ENCODE measurements at regions not wholly inside any gene's neighbourhood (a gene's known extent, or its start where the extent isn't known, plus 50 kb on each side); places are given as distances from the start of the nearest gene placed in this dataset. TPM values are rescaled to one million over a fixed set of nuclear protein-coding genes. Genes with fewer than 3 reads are reported as not detected.
"Not testable (repeated sequence)": the region's sequence is repeated elsewhere in the genome, so short reads cannot be mapped to it uniquely, and the experiment has no call there.

DNA sequence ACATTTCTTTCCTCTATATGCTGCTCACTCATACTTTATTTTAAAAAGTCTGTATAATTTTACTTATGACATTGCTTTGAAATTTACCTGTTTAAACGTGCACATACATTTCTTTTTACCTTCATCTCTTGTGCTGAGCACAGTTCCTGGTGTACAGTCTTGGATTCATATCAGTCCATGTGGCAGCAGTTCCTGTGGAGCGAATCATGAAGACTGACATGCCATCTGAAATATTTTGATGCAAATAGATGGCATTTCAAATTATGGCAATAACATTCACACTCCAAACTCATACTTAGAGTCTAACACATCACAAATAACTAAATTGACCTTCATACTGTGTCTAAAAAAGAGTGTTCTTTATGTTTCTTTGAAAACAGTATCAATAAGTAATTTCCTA is 90.3 kb upstream of the CDH2 start:
- H3K4me1 Mint-ChIP-seq (ENCODE audit: low read depth): peaks cover 13% of the 10 kb centered on the region
- H3K27me3 Mint-ChIP-seq (ENCODE audit: insufficient read depth): no peaks in the 10 kb centered on the region; the same call in 1 of the 2 replicates
- DNase-seq: no peak

DNA sequence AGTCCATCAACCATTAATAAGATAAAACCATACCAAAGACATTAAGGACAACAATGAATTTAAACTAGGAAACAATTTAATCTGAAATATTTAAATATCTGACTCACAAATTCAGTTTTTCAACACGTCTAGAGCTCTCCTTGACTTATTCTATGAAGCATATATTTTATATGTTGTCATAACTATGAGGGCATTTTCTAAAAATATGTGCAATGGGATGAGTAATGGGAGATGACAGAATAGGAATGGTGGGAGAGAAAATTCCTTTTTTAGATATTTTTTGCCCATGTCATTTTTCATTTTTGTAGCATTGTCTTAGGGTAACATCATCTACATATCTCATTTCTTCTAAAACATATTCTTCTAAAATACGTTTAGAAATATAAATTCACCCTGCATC is 79.2 kb upstream of the CDH2 start:
- Mint-ChIP-seq H3K36me3 (ENCODE audit: low read depth) (no peaks in the 10 kb centered on the region), H3K4me1 (ENCODE audit: low read depth) (no peaks in the 10 kb centered on the region)

More for the DNA sequence above, 90.3 kb upstream of the CDH2 start:
- Mint-ChIP-seq H3K9me3 (peaks cover 4% of the 10 kb centered on the region; the same call in 1 of the 2 replicates), H3K36me3 (ENCODE audit: low read depth) (peaks cover 6% of the 10 kb centered on the region), H3K27ac (no peak overlapping the region), H3K4me3 (no peak overlapping the region)
- TF ChIP-seq, protein P1, sequence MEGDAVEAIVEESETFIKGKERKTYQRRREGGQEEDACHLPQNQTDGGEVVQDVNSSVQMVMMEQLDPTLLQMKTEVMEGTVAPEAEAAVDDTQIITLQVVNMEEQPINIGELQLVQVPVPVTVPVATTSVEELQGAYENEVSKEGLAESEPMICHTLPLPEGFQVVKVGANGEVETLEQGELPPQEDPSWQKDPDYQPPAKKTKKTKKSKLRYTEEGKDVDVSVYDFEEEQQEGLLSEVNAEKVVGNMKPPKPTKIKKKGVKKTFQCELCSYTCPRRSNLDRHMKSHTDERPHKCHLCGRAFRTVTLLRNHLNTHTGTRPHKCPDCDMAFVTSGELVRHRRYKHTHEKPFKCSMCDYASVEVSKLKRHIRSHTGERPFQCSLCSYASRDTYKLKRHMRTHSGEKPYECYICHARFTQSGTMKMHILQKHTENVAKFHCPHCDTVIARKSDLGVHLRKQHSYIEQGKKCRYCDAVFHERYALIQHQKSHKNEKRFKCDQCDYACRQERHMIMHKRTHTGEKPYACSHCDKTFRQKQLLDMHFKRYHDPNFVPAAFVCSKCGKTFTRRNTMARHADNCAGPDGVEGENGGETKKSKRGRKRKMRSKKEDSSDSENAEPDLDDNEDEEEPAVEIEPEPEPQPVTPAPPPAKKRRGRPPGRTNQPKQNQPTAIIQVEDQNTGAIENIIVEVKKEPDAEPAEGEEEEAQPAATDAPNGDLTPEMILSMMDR (IDR thresholded peaks at IDR 0.05): no peak

DNA sequence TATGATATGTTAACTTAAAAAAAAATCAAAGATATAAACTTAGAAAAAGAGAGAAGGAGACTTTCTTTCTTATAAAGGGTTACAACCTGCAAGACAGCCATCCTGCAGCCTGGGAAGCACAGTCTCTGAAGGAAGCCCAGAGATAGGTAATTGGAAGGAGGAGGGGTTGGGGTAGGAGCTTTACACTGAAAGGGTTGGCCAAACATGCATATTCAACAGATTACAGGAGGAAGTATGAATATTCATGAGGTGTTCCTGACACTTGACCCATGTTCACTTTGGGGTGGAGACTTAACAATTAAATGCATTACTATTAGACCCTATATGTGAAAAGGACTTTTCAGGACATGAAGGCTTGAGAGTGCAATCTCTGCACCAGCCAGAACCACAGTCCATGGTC is 71.7 kb upstream of the CDH2 start:
- H3K4me3 Mint-ChIP-seq: no peak overlapping the region
- H3K36me3 Mint-ChIP-seq (ENCODE audit: low read depth): no peaks in the 10 kb centered on the region

More for the DNA sequence above, 79.2 kb upstream of the CDH2 start:
- DNase-seq: no peak
- H3K4me3 Mint-ChIP-seq: no peak overlapping the region
- no peaks in the 10 kb centered on the region for H3K9me3 Mint-ChIP-seq
- TF ChIP-seq, protein P1 (IDR thresholded peaks at IDR 0.05): no peak
- no peaks in the 10 kb centered on the region; the same call in 1 of the 2 replicates for H3K27me3 Mint-ChIP-seq (ENCODE audit: insufficient read depth)
- no peak overlapping the region for H3K27ac Mint-ChIP-seq

DNA sequence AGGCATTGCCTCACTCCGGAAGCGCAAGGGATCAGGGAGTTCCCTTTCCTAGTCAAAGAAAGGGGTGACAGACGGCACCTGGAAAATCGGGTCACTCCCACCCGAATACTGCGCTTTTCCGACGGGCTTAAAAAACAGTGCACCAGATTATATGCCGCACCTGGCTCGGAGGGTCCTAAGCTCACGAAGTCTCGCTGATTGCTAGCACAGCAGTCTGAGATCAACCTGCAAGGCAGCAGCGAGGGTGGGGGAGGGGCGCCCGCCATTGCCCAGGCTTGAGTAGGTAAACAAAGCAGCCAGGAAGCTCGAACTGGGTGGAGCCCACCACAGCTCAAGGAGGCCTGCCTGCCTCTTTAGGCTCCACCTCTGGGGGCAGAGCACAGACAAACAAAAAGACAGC is 63.7 kb upstream of the CDH2 start:
- not testable (repeated sequence) for H3K4me1 Mint-ChIP-seq (ENCODE audit: low read depth); DNase-seq; H3K9me3 Mint-ChIP-seq; H3K36me3 Mint-ChIP-seq (ENCODE audit: low read depth); H3K27me3 Mint-ChIP-seq (ENCODE audit: insufficient read depth); H3K4me3 Mint-ChIP-seq; H3K27ac Mint-ChIP-seq

More for the DNA sequence above, 71.7 kb upstream of the CDH2 start:
- TF ChIP-seq, protein P1 (IDR thresholded peaks at IDR 0.05): no peak
- no peaks in the 10 kb centered on the region; the same call in 1 of the 2 replicates for H3K9me3 Mint-ChIP-seq
- no peak for DNase-seq
- H3K4me1 Mint-ChIP-seq (ENCODE audit: low read depth): no peaks in the 10 kb centered on the region
- peaks cover 2% of the 10 kb centered on the region for H3K27me3 Mint-ChIP-seq (ENCODE audit: insufficient read depth)
- H3K27ac Mint-ChIP-seq: no peak overlapping the region

DNA sequence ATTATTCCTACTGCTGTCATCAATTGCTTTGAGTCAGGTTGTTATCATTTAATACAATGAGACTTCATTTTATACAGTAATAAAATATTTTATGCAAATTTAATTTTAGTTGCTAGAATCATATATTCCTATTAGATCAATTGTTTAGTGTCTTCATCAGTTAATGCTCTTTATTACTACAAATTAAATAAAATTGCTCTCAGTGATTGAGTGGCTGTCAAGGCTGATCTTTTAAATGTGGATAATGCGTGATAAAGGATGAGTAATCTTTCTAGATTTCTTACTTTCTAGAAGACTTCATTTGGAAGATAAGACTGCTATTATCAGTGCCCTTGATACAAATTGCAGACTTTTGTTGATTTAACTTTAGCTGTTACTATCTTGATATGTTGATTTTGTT is 59.6 kb upstream of the CDH2 start:
- TF ChIP-seq, protein P1 (IDR thresholded peaks at IDR 0.05): no peak
- Mint-ChIP-seq H3K36me3 (ENCODE audit: low read depth) (no peaks in the 10 kb centered on the region), H3K4me3 (no peak overlapping the region), H3K27ac (no peak overlapping the region), H3K27me3 (ENCODE audit: insufficient read depth) (peaks cover 2% of the 10 kb centered on the region; the same call in 1 of the 2 replicates), H3K4me1 (ENCODE audit: low read depth) (no peaks in the 10 kb centered on the region; the same call in 1 of the 2 replicates), H3K9me3 (peaks cover 4% of the 10 kb centered on the region; the same call in 1 of the 2 replicates)
- DNase-seq: no peak

Small RNAs in the stretch of these regions (microRNA-seq; reads per million reads assigned to microRNA genes)
- not detected for gene MIR302F

Data from HFFc6 (cell line).